HG03575 (cell line): ENCODE measurements at regions not wholly inside any gene's neighbourhood (a gene's known extent, or its start where the extent isn't known, plus 50 kb on each side); places are given as distances from the start of the nearest gene placed in this dataset.
"Not testable (repeated sequence)": the region's sequence is repeated elsewhere in the genome, so short reads cannot be mapped to it uniquely, and the experiment has no call there.

Source experiments
- ATAC-seq: cut with Tn5 transposase; IDR thresholded peaks from one replicate; pipeline ENCODE4 v1.9.1; 2021; ENCODE audit not compliant: unreplicated experiment, insufficient number of reproducible peaks, low FRiP score; ENCODE audit errors: extremely low read depth

DNA sequence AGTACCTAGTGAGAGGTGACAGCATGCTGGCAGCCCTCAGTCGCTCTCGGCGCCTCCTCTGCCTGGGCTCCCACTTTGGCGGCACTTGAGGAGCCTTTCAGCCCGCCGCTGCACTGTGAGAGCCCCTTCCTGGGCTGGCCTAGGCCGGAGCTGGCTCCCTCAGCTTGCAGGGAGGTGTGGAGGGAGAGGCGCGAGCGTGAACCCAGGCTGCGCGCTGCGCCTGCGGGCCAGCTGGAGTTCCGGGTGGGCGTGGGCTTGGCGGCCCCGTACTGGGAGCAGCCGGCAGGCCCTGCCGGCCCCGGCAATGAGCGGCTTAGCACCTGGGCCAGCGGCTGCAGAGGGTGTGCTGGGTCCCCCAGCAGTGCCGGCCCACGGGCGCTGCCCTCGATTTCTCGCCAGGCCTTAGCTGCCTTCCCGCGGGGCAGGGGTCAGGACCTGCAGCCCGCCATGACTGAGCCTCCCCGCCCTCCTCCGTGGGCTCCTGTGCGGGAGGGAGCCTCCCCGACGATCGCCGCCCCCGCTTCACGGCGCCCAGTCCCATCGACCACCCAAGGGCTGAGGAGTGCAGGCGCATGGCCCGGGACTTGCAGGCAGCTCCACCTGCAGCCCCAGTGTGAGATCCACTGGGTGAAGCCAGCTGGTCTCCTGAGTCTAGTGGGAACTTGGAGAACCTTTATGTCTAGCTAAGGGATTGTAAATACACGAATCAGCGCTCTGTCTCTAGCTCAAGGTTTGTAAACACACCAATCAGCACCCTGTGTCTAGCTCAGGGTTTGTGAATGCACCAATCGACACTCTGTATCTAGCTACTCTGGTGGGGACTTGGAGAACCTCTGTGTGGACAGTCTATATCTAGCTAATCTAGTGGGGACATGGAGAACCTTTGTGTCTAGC is 1579.2 kb downstream of the SI start:
- ATAC-seq, result not testable (repeated sequence)

- ATAC-seq, result no peak
Observed at GRCh38 chr3:163491714-163492113, 1586.6 kb downstream of the SI start.

GRCh38 chr3:163490119-163490518 is 1588.2 kb downstream of the SI start:
- no peak for ATAC-seq

DNA sequence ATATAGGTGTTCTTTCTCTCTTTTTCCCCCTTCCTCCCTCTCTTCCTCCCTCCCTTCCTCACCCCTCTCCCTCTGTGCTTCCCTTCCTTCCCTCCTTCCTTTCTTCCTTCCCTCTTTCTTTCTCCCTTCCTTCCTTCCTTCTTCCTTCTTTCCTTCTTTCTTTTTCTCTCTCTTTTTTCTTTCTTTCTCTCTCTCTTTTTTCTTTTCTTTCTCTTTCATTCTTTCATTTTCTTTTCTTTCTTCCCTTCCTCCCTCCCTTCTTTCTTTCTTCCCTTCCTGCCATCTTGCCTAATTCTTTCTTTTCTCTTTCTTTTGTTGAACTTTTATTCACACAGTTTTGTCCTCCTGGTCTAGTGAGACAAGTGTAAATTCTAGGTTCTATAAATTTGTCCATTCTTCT is 1595.6 kb downstream of the SI start:
- ATAC-seq, result no peak

- no peak for ATAC-seq
Observed at GRCh38 chr3:163481738-163482137, 1596.6 kb downstream of the SI start.

GRCh38 chr3:163476179-163476578 is 1602.1 kb downstream of the SI start:
- no peak for ATAC-seq

GRCh38 chr3:163474766-163475165 is 1603.5 kb downstream of the SI start:
- no peak for ATAC-seq

DNA sequence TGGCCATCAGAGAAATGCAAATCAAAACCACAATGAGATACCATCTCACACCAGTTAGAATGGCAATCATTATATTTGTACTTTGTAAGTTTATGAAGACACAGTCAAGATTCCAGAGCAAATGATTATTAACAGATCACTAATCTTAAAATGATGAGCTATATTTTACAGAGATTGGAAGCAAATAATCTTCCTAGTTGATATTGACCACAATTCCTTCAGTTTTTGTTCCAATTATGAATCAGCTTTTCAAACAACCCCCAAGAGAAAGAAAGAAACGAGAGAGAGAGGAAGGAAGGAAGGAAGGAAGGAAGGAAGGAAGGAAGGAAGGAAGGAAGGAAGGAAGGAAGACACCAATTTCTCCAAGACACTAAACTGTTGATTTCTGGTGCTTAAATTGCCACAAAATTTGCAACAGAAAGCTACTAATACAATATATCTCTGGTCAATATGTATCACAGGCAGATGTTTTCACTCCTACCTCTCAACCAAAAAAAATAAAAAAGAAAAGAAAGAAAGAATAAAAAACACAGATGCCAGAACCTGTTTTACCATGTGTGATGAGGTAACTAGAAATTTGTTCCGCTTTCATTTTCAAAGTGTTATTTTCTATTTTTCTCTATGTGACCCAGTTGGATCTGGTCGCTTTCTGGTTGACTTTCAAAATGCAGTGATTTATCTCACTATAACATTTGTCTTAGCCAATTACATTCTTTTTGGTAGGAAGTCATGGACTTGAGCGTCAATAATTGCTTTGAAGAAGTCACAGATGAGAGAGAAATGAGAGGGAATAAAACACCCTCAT is 1609.6 kb downstream of the SI start:
- ATAC-seq, result no peak

DNA sequence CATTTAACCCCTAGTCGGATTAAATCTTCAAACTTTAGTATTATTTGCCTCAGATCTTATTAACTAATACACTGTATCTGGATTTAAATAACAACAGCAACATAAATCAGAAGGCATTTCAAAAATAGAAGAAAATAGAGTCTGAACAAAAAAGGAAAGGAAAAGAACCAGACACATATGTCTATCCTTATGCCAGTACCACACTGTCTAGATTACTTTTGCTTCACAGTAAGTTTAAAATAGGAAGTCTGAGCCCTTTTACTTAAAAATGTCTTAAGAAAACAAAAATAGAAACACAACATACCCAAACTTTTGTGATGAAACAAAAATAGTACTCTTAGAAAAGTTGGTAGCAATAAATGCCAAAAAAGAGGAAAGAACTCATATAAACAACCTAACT is 1615.8 kb downstream of the SI start:
- ATAC-seq, result no peak

DNA sequence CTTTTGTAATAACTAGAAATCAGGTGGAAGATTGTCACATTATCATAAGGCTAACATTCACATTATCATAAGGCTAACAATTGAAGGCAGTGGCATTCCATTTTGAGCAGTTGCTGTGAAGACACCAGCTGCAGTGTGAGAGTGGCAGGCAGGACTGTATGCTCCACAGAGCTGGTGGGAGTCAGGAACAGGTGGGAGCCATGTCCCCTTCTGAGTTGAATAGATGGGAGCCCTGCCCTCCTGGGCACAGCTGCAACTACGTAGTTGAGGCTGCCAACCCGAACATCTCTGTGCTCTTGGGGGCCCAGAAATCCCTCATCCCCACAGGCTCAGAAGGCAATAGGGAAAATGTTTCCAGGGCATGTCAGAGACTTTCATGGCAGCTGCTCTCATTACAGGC is 1627.6 kb downstream of the SI start:
- ATAC-seq, result no peak

GRCh38 chr3:163438760-163439159 is 1639.5 kb downstream of the SI start:
- ATAC-seq, result no peak

DNA sequence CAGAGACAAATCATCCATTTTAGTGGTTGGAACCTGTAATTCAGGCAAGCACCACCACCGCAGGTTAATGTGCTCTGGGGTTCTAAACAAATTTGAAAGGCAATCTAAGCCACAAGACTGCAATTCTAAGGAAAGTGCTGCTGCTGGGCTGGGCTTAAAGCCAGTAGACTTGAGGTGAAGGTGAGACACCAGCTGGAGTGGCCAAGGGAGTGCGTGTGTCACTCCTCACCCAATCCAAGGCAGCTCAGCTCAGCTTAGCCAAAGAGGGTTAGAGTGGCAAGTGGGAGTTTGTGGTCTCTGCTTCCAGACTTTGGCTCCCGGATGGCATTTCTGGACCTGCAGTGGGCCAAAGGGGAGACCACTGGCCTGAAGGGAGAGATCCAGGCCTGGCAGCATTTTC is 1655.6 kb downstream of the SI start:
- ATAC-seq, result no peak

- ATAC-seq, result no peak
Observed at GRCh38 chr3:163391407-163392181, 1686.7 kb downstream of the SI start.

DNA sequence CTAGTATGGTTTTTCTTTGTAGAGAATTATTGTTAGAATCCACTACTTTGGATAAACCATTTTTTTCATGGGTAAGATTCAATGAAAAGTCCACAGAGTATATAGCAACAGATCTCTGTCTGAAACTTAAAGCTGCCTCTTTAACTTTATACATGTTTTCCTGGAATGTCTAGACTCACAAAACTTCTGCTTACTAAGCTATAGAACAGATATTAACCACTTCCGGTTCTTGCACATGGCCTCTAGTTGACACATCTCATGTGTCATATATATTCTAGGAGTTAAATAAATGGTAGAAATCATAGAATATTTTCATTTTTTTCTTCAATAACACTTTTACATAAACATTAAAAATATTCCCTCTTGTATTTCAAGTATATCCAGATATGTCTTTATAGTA is 1693.9 kb downstream of the SI start:
- ATAC-seq, result no peak

- ATAC-seq, result no peak
Observed at GRCh38 chr3:163382183-163382582, 1696.1 kb downstream of the SI start.

- no peak for ATAC-seq
Observed at GRCh38 chr3:163368168-163368567, 1710.1 kb downstream of the SI start.

DNA sequence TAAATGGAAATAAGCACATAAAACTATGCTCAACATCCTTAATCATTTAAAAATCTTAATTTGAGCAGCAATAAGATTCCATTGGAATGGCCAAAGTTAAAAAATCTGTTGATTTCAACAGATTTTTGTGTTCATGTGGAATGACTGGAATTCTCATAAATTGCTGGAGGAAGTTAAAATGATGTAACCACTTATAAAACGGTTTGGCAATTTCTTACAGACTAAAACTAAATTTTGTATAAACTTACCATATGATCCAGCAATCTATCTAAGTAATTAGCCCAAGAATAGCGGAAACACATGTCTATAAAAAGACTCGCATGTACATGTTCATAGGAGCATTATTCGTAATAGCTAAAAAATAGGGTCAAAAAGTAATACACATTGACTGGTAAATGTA is 1713.6 kb downstream of the SI start:
- no peak for ATAC-seq

- no peak for ATAC-seq
Observed at GRCh38 chr3:163362151-163362550, 1716.1 kb downstream of the SI start.

DNA sequence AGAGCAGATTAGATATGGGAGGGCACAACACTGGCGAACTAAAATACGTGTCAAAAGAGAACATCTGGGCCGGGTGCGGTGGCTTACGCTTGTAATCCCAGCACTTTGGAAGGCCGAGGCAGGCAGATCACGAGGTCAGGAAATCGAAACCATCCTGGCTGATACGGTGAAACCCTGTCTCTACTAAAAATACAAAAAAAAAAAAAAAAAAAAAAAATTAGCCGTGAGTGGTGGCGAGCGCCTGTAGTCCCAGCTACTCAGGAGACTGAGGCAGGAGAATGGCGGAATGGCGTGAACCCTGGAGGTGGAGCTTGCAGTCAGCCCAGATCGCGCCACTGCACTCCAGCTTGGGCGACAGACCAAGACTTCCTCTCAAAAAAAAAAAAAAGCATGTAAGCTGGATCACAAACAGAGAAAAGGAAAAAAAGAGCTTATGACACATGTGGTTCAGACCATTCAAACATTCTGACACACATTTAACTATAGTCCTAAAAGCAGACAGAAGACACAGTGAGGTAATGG is 1716.9 kb downstream of the SI start:
- ATAC-seq, result not testable (repeated sequence)
